HG02981 (cell line): ENCODE measurements at regions not wholly inside any gene's neighbourhood (a gene's known extent, or its start where the extent isn't known, plus 50 kb on each side); places are given as distances from the start of the nearest gene placed in this dataset.
"Not testable (repeated sequence)": the region's sequence is repeated elsewhere in the genome, so short reads cannot be mapped to it uniquely, and the experiment has no call there.

ENCODE experiments used
- ATAC-seq: cut with Tn5 transposase; IDR thresholded peaks from one replicate; pipeline ENCODE4 v1.9.1; 2021; ENCODE audit warnings: mild to moderate bottlenecking, moderate library complexity; ENCODE audit not compliant: unreplicated experiment

GRCh38 chr6:68026483-68026882 is 608.6 kb upstream of the ADGRB3 start:
- ATAC-seq, result no peak

GRCh38 chr6:68025764-68026163 is 609.3 kb upstream of the ADGRB3 start:
- no peak for ATAC-seq

GRCh38 chr6:68024570-68025269 is 610.4 kb upstream of the ADGRB3 start:
- ATAC-seq, result no peak

- not testable (repeated sequence) for ATAC-seq
These were observed 612.1 kb upstream of the ADGRB3 start for GRCh38 chr6:68022968-68023367.

GRCh38 chr6:68013780-68014515 is 621.1 kb upstream of the ADGRB3 start:
- no peak for ATAC-seq

- ATAC-seq, result no peak
These were observed 622.3 kb upstream of the ADGRB3 start for GRCh38 chr6:68012822-68013221.

GRCh38 chr6:68010936-68011335 is 624.1 kb upstream of the ADGRB3 start:
- no peak for ATAC-seq

GRCh38 chr6:68008445-68008844 is 626.6 kb upstream of the ADGRB3 start:
- no peak for ATAC-seq

GRCh38 chr6:68007717-68008116 is 627.4 kb upstream of the ADGRB3 start:
- no peak for ATAC-seq

- ATAC-seq, result no peak
These were observed 648.3 kb upstream of the ADGRB3 start for GRCh38 chr6:67986694-67987232.

GRCh38 chr6:67976486-67976885 is 658.6 kb upstream of the ADGRB3 start:
- ATAC-seq, result no peak

- ATAC-seq, result no peak
These were observed 660.2 kb upstream of the ADGRB3 start for GRCh38 chr6:67974931-67975330.

GRCh38 chr6:67971812-67972211 is 663.3 kb upstream of the ADGRB3 start:
- no peak for ATAC-seq

- ATAC-seq, result no peak
These were observed 668.3 kb upstream of the ADGRB3 start for GRCh38 chr6:67966830-67967229.

- no peak for ATAC-seq
These were observed 678.7 kb upstream of the ADGRB3 start for GRCh38 chr6:67956352-67956751.

GRCh38 chr6:67952948-67953347 is 682.1 kb upstream of the ADGRB3 start:
- no peak for ATAC-seq

- no peak for ATAC-seq
These were observed 683.0 kb upstream of the ADGRB3 start for GRCh38 chr6:67952121-67952520.

GRCh38 chr6:67947762-67948161 is 687.3 kb upstream of the ADGRB3 start:
- not testable (repeated sequence) for ATAC-seq

- no peak for ATAC-seq
These were observed 699.1 kb upstream of the ADGRB3 start for GRCh38 chr6:67935976-67936477.

- no peak for ATAC-seq
These were observed 701.8 kb upstream of the ADGRB3 start for GRCh38 chr6:67933278-67933677.

GRCh38 chr6:67922588-67922987 is 712.5 kb upstream of the ADGRB3 start:
- not testable (repeated sequence) for ATAC-seq

GRCh38 chr6:67920040-67920439 is 715.0 kb upstream of the ADGRB3 start:
- not testable (repeated sequence) for ATAC-seq
